ENCODE measurements at regions not wholly inside any gene's neighbourhood (a gene's known extent, or its start where the extent isn't known, plus 50 kb on each side); places are given as distances from the start of the nearest gene placed in this dataset.
"Not testable (repeated sequence)": the region's sequence is repeated elsewhere in the genome, so short reads cannot be mapped to it uniquely, and the experiment has no call there.

DNA sequence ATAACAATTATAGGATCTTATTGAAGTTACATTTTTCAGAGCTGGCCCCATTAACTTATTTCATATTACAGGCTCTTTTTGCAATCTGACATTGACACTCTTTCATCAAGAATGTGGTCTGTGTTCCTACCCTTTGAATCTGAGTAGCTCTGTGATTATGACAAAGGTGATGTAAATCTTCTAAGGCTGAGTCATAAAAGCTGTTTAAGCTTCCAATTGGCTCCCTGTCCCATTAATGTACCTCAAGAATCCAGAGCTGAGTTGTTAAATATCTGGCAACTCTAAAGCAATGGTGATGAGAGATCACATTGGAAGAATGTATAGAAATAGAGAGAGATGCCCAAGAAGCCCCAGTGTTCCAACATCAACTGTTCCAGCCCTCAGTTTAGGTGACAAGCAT is 178.5 kb upstream of the DEPDC1 start:
- no peak for DNase-seq

GRCh38 chr1:68677684-68678351 is 180.9 kb upstream of the DEPDC1 start:
- DNase-seq, result no peak

GRCh38 chr1:68696221-68696620 is 199.3 kb upstream of the DEPDC1 start:
- no peak for DNase-seq

DNA sequence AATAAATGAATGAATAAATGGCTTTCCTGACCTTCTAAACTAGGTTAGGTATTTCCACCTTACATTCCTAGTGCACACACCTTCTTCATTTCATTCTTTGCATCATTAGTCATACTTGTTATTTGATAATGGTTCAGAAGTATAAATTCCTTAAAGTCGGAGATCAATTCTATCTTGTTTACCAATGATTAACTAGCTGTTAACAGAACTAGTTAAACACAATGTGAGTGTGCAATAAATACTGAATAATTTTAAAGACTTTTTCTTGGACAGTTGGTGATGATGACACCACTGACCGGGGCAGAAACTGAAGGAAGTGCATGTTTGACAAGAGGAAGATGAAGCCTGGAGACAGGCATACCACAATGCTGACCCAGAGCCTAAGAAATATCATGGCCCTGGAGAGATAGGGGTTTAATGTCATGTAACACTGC is 207.1 kb upstream of the DEPDC1 start:
- no peak for DNase-seq

DNA sequence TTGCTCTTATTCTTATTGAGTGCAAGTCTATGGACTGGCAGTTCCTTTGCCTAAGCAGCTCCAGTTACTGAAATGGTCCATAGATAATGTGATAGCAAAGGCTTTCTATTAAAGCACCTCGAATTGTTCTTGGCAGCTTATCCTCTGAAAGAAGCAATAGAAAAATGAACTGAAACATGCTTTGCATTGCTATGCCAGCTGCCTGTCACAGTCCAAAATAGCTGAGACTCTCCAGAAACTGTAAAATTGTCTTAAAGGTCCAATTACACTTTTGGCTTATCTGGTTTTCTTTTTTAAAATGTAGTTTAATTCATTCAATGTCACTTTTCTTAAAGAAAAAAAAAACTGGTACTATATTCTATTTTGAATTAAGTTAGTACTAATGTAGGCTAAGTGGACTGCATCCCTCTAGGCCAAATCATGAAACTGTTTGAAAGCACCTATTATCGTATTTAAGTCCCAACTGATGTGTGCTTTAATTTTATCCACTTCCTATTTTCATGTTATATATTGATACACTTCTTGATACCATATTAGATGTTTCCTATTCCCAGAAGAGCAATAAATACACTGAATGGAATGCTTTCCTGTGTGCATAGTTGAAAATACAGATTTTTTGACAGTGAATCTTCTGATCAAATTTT is 208.0 kb upstream of the DEPDC1 start:
- DNase-seq, result no peak

- no peak for DNase-seq
Measured at GRCh38 chr1:68705466-68705865, 208.6 kb upstream of the DEPDC1 start.

DNA sequence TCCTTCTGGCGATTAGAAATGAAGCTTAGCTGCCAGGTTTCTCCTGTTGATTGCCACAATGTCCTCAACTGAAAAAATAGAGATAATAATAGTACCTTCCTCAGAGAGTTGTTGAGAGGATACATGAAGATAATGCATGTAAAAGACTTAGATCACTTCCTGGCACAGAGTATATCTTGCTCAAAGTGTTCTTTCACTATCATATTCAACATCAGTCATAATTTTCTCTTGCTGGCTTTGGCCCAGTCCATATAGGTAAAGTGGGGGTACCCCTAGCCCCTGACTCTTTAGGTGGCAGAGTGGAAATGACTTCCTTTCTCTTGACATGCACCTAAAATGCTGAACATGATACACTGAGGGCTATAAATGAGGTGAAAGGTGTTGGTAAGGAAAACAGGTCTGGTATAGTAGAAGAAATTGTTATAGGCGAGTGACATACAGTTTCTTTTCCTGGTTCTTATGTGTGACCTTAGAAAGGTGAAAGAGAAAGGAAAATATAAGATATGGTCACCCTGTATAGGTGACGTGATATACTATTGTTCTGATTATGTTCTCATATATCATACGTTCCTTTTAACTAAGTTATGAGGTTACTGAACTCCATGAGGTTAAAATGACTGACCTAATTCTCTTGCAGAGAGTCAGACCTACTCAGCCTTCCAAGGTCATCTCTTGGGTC is 209.9 kb upstream of the DEPDC1 start:
- DNase-seq, result no peak

- no peak for DNase-seq
Measured at GRCh38 chr1:68717330-68717729, 220.4 kb upstream of the DEPDC1 start.

DNA sequence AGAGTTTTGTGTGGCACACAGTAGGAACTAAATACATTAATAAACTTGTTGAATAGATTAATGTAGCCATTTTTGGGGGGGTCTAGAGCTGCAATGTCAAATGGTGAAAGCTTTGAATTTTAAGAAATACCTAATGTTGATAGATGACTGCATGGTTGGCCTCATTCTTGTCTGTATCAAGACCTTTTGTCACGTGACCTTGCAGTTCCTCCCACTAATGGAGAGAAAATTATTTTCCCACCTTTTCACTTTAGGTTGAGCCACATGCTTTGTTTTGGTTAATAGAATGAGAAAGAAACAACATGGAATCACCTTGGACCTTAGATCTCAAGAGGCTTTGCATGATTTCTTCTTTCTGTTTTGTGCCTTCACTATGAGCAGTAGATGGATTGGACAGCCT is 223.6 kb upstream of the DEPDC1 start:
- DNase-seq, result no peak

DNA sequence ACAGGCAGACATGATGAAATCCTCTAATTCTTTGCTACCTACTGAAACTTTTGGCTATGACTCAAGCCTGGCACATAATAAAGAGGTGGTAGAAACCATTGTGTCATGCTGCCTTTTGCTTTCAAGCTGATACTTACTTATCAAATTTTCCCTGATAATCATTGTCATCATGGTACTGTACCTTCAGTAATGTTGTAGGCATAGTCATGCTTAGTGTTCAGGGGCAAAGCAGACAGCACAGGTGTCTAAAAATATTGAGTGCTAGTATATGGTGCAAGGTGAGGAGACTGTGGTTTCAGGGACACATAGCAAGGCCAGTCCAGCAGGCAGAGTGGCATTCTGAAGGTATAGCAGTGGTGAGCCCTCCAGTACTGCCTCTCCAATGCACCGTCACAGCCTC is 226.9 kb upstream of the DEPDC1 start:
- no peak for DNase-seq

- no peak for DNase-seq
Measured at GRCh38 chr1:68725001-68725752, 228.3 kb upstream of the DEPDC1 start.

DNA sequence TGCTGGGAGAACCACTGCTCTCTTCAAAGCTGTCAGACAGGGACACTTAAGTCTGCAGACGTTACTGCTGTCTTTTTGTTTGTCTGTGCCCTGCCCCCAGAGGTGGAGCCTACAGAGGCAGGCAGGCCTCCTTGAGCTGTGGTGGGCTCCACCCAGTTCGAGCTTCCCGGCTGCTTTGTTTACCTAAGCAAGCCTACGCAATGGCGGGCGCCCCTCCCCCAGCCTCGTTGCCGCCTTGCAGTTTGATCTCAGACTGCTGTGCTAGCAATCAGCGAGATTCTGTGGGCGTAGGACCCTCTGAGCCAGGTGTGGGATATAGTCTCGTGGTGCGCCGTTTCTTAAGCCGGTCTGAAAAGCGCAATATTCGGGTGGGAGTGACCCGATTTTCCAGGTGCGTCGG is 242.6 kb upstream of the DEPDC1 start:
- DNase-seq, result not testable (repeated sequence)

DNA sequence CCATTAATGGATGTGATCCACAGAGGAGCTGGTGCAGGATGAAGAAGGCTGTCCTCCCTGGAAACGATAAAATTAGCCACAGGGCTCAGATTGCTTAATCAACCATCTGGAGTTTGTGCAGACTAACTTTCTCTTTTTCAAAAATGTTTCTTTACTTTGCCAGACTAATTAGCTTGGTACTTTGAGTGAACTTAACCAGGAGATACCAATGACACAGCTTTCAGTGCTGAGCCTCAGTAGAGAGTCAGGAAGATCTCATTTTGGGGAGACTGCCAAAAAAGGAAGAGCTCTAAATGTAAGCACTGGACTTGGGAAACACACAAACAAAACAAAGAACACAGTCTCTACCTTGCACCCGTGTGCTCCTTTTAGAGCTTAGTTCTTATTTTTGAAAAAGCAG is 248.1 kb upstream of the DEPDC1 start:
- DNase-seq, result no peak

DNA sequence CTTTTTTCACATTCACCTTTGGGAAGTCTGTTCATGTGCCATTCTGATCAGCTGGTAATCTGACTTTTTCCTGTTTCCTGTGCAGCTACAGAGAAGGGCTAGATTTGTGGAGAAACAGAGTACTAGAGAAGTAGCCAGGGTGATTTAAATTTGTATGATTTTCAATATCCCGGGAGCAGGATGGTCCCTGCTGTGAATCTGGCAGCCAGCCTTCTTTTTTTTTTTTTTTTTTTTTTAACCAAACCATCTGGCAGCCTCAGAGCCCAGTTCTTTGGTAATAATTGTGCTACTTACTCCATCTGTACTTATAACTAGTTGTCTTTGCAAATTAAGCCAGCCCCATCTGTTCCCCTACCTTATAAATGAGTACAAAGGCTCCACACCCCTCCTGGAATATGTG is 248.6 kb upstream of the DEPDC1 start:
- DNase-seq, result no peak

- DNase-seq, result no peak
Measured at GRCh38 chr1:68746378-68746777, 249.5 kb upstream of the DEPDC1 start.

DNA sequence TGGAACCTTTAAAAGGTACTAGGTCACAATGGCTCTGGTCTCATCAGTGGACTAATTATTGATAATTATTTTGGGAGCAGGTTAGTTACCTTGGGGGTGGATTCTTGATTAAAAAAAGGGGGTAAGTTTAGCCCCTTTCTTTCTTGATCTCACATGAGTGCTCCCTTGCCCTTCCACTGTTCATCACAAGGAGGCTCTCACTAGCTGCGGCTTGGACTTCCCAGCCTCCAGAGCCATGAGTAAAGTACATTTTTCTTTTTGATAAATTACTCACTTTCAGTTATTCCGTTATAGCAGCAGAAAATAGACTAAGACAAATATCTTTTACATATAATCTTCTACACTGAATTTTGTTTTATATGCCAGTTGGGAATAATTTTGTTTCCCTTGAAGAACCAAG is 254.8 kb upstream of the DEPDC1 start:
- no peak for DNase-seq

- no peak for DNase-seq
Measured at GRCh38 chr1:68758666-68759209, 261.9 kb upstream of the DEPDC1 start.

- no peak for DNase-seq
Measured at GRCh38 chr1:68767941-68768340, 271.1 kb upstream of the DEPDC1 start.

- no peak for DNase-seq
Measured at GRCh38 chr1:68770817-68771216, 273.9 kb upstream of the DEPDC1 start.

DNA sequence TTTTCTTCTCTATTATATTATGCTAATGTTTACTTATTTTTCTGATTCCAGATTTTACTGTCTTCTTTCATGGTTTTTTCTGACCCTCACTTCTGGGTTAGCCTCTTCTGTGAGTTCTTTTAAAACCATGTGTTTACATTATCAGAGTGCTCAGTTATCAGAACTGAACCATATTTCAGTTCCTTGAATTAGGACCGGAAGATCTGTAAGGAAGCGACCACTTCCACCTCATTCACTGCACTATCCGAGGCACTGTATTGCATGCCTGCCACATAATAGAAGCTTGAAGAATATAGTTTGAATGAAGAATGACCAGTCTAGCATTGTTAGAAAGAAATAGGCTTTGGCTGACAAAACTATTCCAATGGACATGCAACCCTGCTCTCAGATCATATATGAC is 281.0 kb upstream of the DEPDC1 start:
- no peak for DNase-seq

DNA sequence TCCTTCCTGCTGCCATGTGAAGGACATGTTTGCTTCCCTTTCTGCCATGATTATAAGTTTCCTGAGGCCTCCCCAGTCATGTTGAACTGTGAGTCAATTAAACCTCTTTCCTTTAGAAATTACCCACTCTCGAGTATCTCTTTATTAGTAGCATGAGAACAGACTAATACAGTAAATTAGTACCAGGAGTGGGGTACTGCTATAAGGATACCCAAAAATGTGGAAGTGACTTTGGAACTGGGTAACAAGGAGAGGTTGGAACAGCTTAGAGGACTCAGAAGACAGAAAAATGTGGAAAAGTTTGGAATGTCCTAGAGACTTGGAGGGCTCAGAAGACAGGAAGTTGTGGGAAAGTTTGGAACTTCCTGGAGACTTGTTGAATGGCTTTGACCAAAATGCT is 283.0 kb upstream of the DEPDC1 start:
- not testable (repeated sequence) for DNase-seq

DNA sequence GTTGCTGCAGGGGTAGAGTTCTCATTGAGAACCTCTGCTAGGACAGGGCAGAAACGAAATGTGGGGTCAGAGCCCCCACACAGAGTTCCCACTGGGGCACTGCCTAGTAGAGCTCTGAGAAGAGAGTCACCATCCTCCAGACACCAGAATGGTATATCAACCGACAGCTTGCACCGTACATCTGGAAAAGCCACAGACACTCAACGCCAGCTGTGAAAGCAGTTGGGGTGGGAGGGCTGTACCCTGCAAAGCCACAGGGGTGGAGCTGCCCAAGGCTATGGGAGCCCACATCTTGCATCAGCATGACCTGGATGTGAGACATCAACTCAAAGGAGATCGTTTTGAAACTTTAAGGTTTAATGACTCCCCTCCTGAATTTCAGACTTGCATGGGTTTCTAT is 284.0 kb upstream of the DEPDC1 start:
- no peak for DNase-seq

DNA sequence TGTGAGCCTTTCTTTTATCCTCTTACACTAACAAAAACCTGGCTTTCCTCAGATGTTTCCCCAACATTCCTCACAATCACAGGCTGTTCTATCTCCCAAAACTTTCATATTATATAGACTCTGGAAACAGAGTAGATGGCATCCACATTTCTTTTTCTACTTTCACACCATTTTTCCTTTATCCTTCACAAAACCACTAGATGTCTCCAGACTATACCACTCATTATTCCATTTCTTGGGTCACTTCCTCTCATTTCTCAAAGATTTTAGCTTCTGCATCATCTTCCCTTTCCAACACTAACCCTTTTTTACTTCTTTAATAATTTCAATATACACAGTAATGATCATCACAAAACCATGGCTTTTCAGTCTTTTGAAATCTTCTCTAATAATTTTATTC is 286.0 kb upstream of the DEPDC1 start:
- DNase-seq, result no peak

All from NCI-H1436 (cell line).